ENCODE measurements at regions not wholly inside any gene's neighbourhood (a gene's known extent, or its start where the extent isn't known, plus 50 kb on each side); places are given as distances from the start of the nearest gene placed in this dataset.

GRCh38 chr2:16039055-16039454 is 98.7 kb downstream of the MYCN start:
- TF ChIP-seq CTCF (IDR thresholded peaks at IDR 0.05; ENCODE audit: poor library complexity, severe bottlenecking) (no peak), RAD21 (conservative IDR thresholded peaks at IDR 0.05) (no peak), EP300 (conservative IDR thresholded peaks at IDR 0.05; ENCODE audit: poor library complexity, severe bottlenecking) (no peak), SMC3 (conservative IDR thresholded peaks at IDR 0.05; ENCODE audit: poor library complexity) (no peak)
